HepG2 (cell line): ENCODE measurements at regions not wholly inside any gene's neighbourhood (a gene's known extent, or its start where the extent isn't known, plus 50 kb on each side); places are given as distances from the start of the nearest gene placed in this dataset.

Source experiments
- ATAC-seq: fragments of 200-7000 bp; cut with Tn5 transposase; 3 replicates; pipeline ENCODE4 v1.9.1; 2020; ENCODE audit warnings: mild to moderate bottlenecking, moderate library complexity
- BruUV-seq: library from RNA; stranded (reverse); fragments of 400-500 nt; replicated peaks from 2 replicates; lab custom pipeline; 2021; lab: Mats Ljungman, UMichigan
- CTCF ChIA-PET: fragments of 300-600 bp; formaldehyde crosslinking; extraction: SDS; loops from one replicate; lab custom pipeline; 2021; ENCODE audit warnings: low total read pairs, inconsistent platforms, low intra/inter-chr PET ratio; lab: Yijun Ruan, JAX
- POLR2A ChIA-PET: fragments of 350-600 bp; sonication (Branson Sonifier 250); formaldehyde crosslinking; loops from one replicate; lab custom pipeline; 2020; ENCODE audit warnings: antibody characterized with exemption, inconsistent platforms; lab: Yijun Ruan, JAX
- DNase-seq: peaks from one replicate; pipeline ENCODE4 v3.0.0-alpha.2; 2015; ENCODE audit warnings: low spot score
- FAIRE-seq: peaks from 3 replicates; lab custom pipeline; 2011; peaks lifted over from hg19 to GRCh38; lab: Jason Lieb, UNC
- H2AFZ ChIP-seq: one replicate; pipeline ENCODE4 v1.6.1; 2011; ENCODE audit warnings: low read length, inconsistent platforms
- H3K27ac ChIP-seq: fragments of 300-600 bp; 3 replicates; pipeline ENCODE4 v1.8.0; 2011; ENCODE audit warnings: mixed run types, mild to moderate bottlenecking, mixed read lengths, low read length, inconsistent platforms; ENCODE audit not compliant: insufficient read depth; ENCODE audit errors: extremely low read length
- H3K27me3 ChIP-seq, 2 experiments: fragments of 200-600 bp in 1 of 2; 2 replicates in 1 of 2; 3 replicates in 1 of 2; pipeline versions ENCODE4 v1.6.0 to v1.8.0; 2011; ENCODE audit warnings: low read length in 2 of 2, mild to moderate bottlenecking in 2 of 2, moderate library complexity in 2 of 2, inconsistent platforms in 1 of 2; ENCODE audit not compliant: insufficient read depth in 2 of 2, control insufficient read depth in 1 of 2
- H3K36me3 ChIP-seq, 2 experiments: fragments of 200-600 bp in 1 of 2; replicated peaks in 1 of 2; 2 replicates in 1 of 2; 3 replicates in 1 of 2; pipeline versions ENCODE4 v1.5.1 to v1.8.0; 2011; ENCODE audit warnings: low read length in 2 of 2, inconsistent platforms in 1 of 2; ENCODE audit not compliant: insufficient read depth in 2 of 2, control insufficient read depth in 1 of 2
- H3K4me1 ChIP-seq: 2 replicates; pipeline ENCODE4 v1.5.1; 2012; ENCODE audit warnings: low read length, inconsistent platforms; ENCODE audit not compliant: insufficient read depth
- H3K4me2 ChIP-seq: 2 replicates; pipeline ENCODE4 v1.6.0; 2011; ENCODE audit warnings: low read depth, low read length, inconsistent platforms
- H3K4me3 ChIP-seq, 3 experiments: fragments of 200-600 bp in 1 of 3; sonication (generic), shearing (Covaris generic) in 1 of 3; replicated peaks in 1 of 3; 2 replicates each; pipeline ENCODE4 v1.5.1; 2011 to 2016; ENCODE audit warnings: low read length in 3 of 3, inconsistent platforms in 2 of 3, low read depth in 2 of 3, mild to moderate bottlenecking in 2 of 3, control low read depth in 1 of 3, mixed read lengths in 1 of 3; ENCODE audit not compliant: insufficient read depth in 1 of 3
- H3K79me2 ChIP-seq: one replicate; pipeline ENCODE4 v1.6.1; 2011; ENCODE audit warnings: low read length, inconsistent platforms; ENCODE audit not compliant: insufficient read depth
- H3K9ac ChIP-seq: 2 replicates; pipeline ENCODE4 v1.6.0; 2011; ENCODE audit warnings: mild to moderate bottlenecking, low read depth, low read length, inconsistent platforms; ENCODE audit not compliant: insufficient read depth
- H3K9me3 ChIP-seq: 2 replicates; pipeline ENCODE4 v1.5.1; 2012; ENCODE audit warnings: mild to moderate bottlenecking, low read length
- H4K20me1 ChIP-seq: 2 replicates; pipeline ENCODE4 v1.6.0; 2011; ENCODE audit warnings: inconsistent platforms, mild to moderate bottlenecking, low read length, moderate library complexity; ENCODE audit not compliant: insufficient read depth
- ATM ChIP-seq: fragments of 450-650 bp; IDR thresholded peaks from 2 replicates; pipeline ENCODE4 v1.7.1; 2017; ENCODE audit warnings: mild to moderate bottlenecking, borderline replicate concordance
- BORCS8-MEF2B ChIP-seq: sonication (generic); formaldehyde crosslinking; IDR thresholded peaks from 2 replicates; pipeline ENCODE4 v1.8.0; 2022; ENCODE audit warnings: mild to moderate bottlenecking, missing genetic modification reagents
- HNRNPL ChIP-seq: fragments of 200-400 bp; formaldehyde crosslinking; IDR thresholded peaks from 2 replicates; pipeline ENCODE4 v1.6.1; 2017; ENCODE audit warnings: mild to moderate bottlenecking, low read depth, low read length
- MIER3 ChIP-seq: IDR thresholded peaks from 2 replicates; pipeline ENCODE4 v1.6.1; 2016; ENCODE audit warnings: missing compliant biosample characterization, borderline replicate concordance
- RCOR2 ChIP-seq: IDR thresholded peaks from 2 replicates; pipeline ENCODE4 v1.6.1; 2016; ENCODE audit warnings: missing biosample characterization, missing genetic modification reagents
- SMAD9 ChIP-seq: sonication (generic); formaldehyde crosslinking; IDR thresholded peaks from 2 replicates; pipeline ENCODE4 v1.5.1; 2020; ENCODE audit warnings: mild to moderate bottlenecking, missing genetic modification reagents
- SRSF9 ChIP-seq: fragments of 200-400 bp; formaldehyde crosslinking; IDR thresholded peaks from 2 replicates; pipeline ENCODE4 v1.6.1; 2018; ENCODE audit warnings: borderline replicate concordance, mild to moderate bottlenecking, low read depth, low read length; ENCODE audit not compliant: insufficient read depth, poor library complexity, severe bottlenecking
- SUZ12 ChIP-seq: fragments of 150-350 bp; IDR thresholded peaks from 2 replicates; pipeline ENCODE4 v1.6.1; 2014; ENCODE audit warnings: low read depth, low read length
- ZNF546 ChIP-seq: sonication (generic); formaldehyde crosslinking; conservative IDR thresholded peaks from 2 replicates; pipeline ENCODE4 v1.8.1; 2023; ENCODE audit warnings: mild to moderate bottlenecking, missing genetic modification reagents
- ZNF724P ChIP-seq: sonication (generic); formaldehyde crosslinking; IDR thresholded peaks from 2 replicates; pipeline ENCODE4 v1.8.0; 2022; ENCODE audit warnings: missing genetic modification reagents, borderline replicate concordance
- ZNF740 ChIP-seq: sonication (generic); formaldehyde crosslinking; IDR thresholded peaks from 2 replicates; pipeline ENCODE4 v1.4.0; 2020; ENCODE audit warnings: missing genetic modification reagents
- WGBS: methylation state at CpG from one replicate; pipeline ENCODE4 v1.1.6; 2017; ENCODE audit warnings: low lambda C conversion rate; 5-methylcytosine and 5-hydroxymethylcytosine counted together
- in situ Hi-C: cut with HindIII; loops from 2 replicates; pipeline ENCODE4 v1.10.0; 2017; ENCODE audit warnings: low pct_unique_long_range_greater_than_20kb; ENCODE audit not compliant: extremely low pct_ligation_motif_present
- intact Hi-C: fragments of 100-400 bp; cut with micrococcal nuclease; formaldehyde crosslinking; loops from one replicate; pipeline ENCODE4 v1.10.0; 2022; ENCODE audit not compliant: unreplicated experiment
- TF ChIP-seq, protein P1 (sequence below): sonication (generic); formaldehyde crosslinking; IDR thresholded peaks from 2 replicates; pipeline ENCODE4 v1.5.0; 2020; ENCODE audit warnings: mild to moderate bottlenecking, missing genetic modification reagents
- TF ChIP-seq, protein P2 (sequence below): IDR thresholded peaks from 2 replicates; pipeline ENCODE4 v1.6.1; 2016; ENCODE audit warnings: mild to moderate bottlenecking, missing biosample characterization, missing genetic modification reagents
- TF ChIP-seq, protein P3 (sequence below): sonication (generic); formaldehyde crosslinking; IDR thresholded peaks from 2 replicates; pipeline ENCODE4 v1.4.0; 2020; ENCODE audit warnings: mild to moderate bottlenecking, missing genetic modification reagents
- TF ChIP-seq, protein P4 (sequence below): sonication (generic); formaldehyde crosslinking; IDR thresholded peaks from 2 replicates; pipeline ENCODE4 v1.5.1; 2020; ENCODE audit warnings: missing genetic modification reagents, mild to moderate bottlenecking, borderline replicate concordance

GRCh38 chr13:102495663-102496062 is 93.8 kb upstream of the FGF14 start:
- no CpG with 5 or more reads among the region's 1 CpG for WGBS
- Histone ChIP-seq H2AFZ (no peak overlapping the region), H3K27me3 (no peaks in the 10 kb centered on the region), H3K36me3 (no peaks in the 10 kb centered on the region), H4K20me1 (no peaks in the 10 kb centered on the region), H3K9ac (no peak overlapping the region), H3K4me1 (no peaks in the 10 kb centered on the region), H3K9me3 (no peaks in the 10 kb centered on the region), H3K4me3 (no peak overlapping the region), H3K4me2 (no peak overlapping the region), H3K27ac (no peak overlapping the region), H3K79me2 (no peaks in the 10 kb centered on the region)
- ATAC-seq, result no peak
- no TSS peak for BruUV-seq
- POLR2A ChIA-PET, result no interaction called here
- in situ Hi-C loops (no loop called here), intact Hi-C loops (no loop called here)
- CTCF ChIA-PET, result no interaction called here
- TF ChIP-seq, protein P1, sequence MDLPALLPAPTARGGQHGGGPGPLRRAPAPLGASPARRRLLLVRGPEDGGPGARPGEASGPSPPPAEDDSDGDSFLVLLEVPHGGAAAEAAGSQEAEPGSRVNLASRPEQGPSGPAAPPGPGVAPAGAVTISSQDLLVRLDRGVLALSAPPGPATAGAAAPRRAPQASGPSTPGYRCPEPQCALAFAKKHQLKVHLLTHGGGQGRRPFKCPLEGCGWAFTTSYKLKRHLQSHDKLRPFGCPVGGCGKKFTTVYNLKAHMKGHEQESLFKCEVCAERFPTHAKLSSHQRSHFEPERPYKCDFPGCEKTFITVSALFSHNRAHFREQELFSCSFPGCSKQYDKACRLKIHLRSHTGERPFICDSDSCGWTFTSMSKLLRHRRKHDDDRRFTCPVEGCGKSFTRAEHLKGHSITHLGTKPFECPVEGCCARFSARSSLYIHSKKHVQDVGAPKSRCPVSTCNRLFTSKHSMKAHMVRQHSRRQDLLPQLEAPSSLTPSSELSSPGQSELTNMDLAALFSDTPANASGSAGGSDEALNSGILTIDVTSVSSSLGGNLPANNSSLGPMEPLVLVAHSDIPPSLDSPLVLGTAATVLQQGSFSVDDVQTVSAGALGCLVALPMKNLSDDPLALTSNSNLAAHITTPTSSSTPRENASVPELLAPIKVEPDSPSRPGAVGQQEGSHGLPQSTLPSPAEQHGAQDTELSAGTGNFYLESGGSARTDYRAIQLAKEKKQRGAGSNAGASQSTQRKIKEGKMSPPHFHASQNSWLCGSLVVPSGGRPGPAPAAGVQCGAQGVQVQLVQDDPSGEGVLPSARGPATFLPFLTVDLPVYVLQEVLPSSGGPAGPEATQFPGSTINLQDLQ (CRISPR knock-in tag), result no peak
- no peak for TF ChIP-seq SUZ12
- TF ChIP-seq, protein P2, sequence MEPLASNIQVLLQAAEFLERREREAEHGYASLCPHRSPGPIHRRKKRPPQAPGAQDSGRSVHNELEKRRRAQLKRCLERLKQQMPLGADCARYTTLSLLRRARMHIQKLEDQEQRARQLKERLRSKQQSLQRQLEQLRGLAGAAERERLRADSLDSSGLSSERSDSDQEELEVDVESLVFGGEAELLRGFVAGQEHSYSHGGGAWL (CRISPR knock-in tag), result no peak
- no peak for TF ChIP-seq SRSF9
- TF ChIP-seq, protein P3, sequence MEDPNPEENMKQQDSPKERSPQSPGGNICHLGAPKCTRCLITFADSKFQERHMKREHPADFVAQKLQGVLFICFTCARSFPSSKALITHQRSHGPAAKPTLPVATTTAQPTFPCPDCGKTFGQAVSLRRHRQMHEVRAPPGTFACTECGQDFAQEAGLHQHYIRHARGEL (CRISPR knock-in tag), result no peak
- TF ChIP-seq RCOR2 (CRISPR knock-in tag), result no peak
- TF ChIP-seq SMAD9 (CRISPR knock-in tag), result no peak
- no peak for TF ChIP-seq HNRNPL
- TF ChIP-seq ZNF724P (CRISPR knock-in tag), result no peak
- TF ChIP-seq, protein P4, sequence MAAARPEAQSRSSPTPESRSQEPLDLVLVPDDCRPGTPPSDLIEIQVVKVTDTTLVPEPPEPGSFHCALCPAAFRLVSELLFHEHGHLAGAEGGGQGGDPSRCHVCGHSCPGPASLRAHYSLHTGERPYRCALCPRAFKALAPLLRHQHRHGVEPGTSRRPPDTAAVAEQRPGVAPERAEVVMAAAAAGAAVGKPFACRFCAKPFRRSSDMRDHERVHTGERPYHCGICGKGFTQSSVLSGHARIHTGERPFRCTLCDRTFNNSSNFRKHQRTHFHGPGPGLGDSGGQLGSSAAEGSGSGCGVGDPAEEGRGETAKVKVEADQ (CRISPR knock-in tag), result no peak
- TF ChIP-seq ZNF740, result no peak
- TF ChIP-seq ATM, result no peak
- no peak for TF ChIP-seq ZNF546 (CRISPR knock-in tag)
- TF ChIP-seq MIER3 (CRISPR knock-in tag), result no peak
- no peak for TF ChIP-seq BORCS8-MEF2B (CRISPR knock-in tag)
- no peak for FAIRE-seq
- no peak for DNase-seq
